Ishikawa (cell line): ENCODE measurements at regions not wholly inside any gene's neighbourhood (a gene's known extent, or its start where the extent isn't known, plus 50 kb on each side); places are given as distances from the start of the nearest gene placed in this dataset.

ENCODE experiments used
- CEBPB ChIP-seq: IDR thresholded peaks from 2 replicates; pipeline ENCODE4 v1.6.1; 2012
- CREB1 ChIP-seq: IDR thresholded peaks from 2 replicates; pipeline ENCODE4 v1.6.1; 2012; ENCODE audit warnings: low read depth
- EGR1 ChIP-seq: IDR thresholded peaks from 2 replicates; pipeline ENCODE4 v1.6.1; 2012
- EP300 ChIP-seq: IDR thresholded peaks from 2 replicates; pipeline ENCODE4 v1.6.1; 2012; ENCODE audit warnings: borderline replicate concordance
- FOXM1 ChIP-seq: IDR thresholded peaks from 2 replicates; pipeline ENCODE4 v1.6.1; 2012; ENCODE audit warnings: low read depth, borderline replicate concordance
- MAX ChIP-seq: IDR thresholded peaks from 2 replicates; pipeline ENCODE4 v1.6.1; 2012
- NFIC ChIP-seq: IDR thresholded peaks from 2 replicates; pipeline ENCODE4 v1.6.1; 2012
- RAD21 ChIP-seq: IDR thresholded peaks from 2 replicates; pipeline ENCODE4 v1.6.1; 2012; ENCODE audit warnings: low read depth
- REST ChIP-seq: IDR thresholded peaks from 2 replicates; pipeline ENCODE4 v1.6.1; 2012; ENCODE audit warnings: low read depth, mild to moderate bottlenecking
- TAF1 ChIP-seq: IDR thresholded peaks from 2 replicates; pipeline ENCODE4 v1.6.1; 2012; ENCODE audit warnings: low read depth, mild to moderate bottlenecking
- TCF12 ChIP-seq: IDR thresholded peaks from 2 replicates; pipeline ENCODE4 v1.6.1; 2012; ENCODE audit warnings: low read depth
- TEAD4 ChIP-seq: IDR thresholded peaks from 2 replicates; pipeline ENCODE4 v1.6.1; 2012
- USF1 ChIP-seq: IDR thresholded peaks from 2 replicates; pipeline ENCODE4 v1.6.1; 2012
- YY1 ChIP-seq: IDR thresholded peaks from 2 replicates; pipeline ENCODE4 v1.6.1; 2012; ENCODE audit warnings: low read depth
- ZBTB7A ChIP-seq: IDR thresholded peaks from 2 replicates; pipeline ENCODE4 v1.6.1; 2012; ENCODE audit warnings: low read depth

GRCh38 chrX:21207080-21207479 lies 167.1 kb upstream of the CNKSR2 start:
- TF ChIP-seq MAX (no peak), CREB1 (no peak), YY1 (no peak), ZBTB7A (no peak), CEBPB (no peak), EGR1 (no peak), FOXM1 (no peak), USF1 (no peak), TCF12 (no peak), TAF1 (no peak), RAD21 (no peak), NFIC (no peak), REST (no peak)

GRCh38 chrX:21225643-21226042 lies 148.6 kb upstream of the CNKSR2 start:
- TF ChIP-seq TCF12, result no peak
- no peak for TF ChIP-seq TAF1
- no peak for TF ChIP-seq NFIC
- TF ChIP-seq TEAD4, result no peak
- TF ChIP-seq RAD21, result no peak
- no peak for TF ChIP-seq ZBTB7A
- no peak for TF ChIP-seq EGR1
- TF ChIP-seq CREB1, result no peak
- TF ChIP-seq EP300, result no peak
- no peak for TF ChIP-seq YY1
- no peak for TF ChIP-seq FOXM1
- TF ChIP-seq MAX, result no peak
- TF ChIP-seq CEBPB, result no peak
- TF ChIP-seq USF1, result no peak
- TF ChIP-seq REST, result no peak

- TF ChIP-seq USF1, result no peak
- no peak for TF ChIP-seq RAD21
- no peak for TF ChIP-seq MAX
- no peak for TF ChIP-seq ZBTB7A
- no peak for TF ChIP-seq REST
- TF ChIP-seq FOXM1, result no peak
- no peak for TF ChIP-seq TEAD4
- TF ChIP-seq EGR1, result no peak
These were observed 119.1 kb upstream of the CNKSR2 start for GRCh38 chrX:21255032-21255618.

- TF ChIP-seq RAD21 (no peak), TAF1 (no peak), ZBTB7A (no peak), USF1 (no peak), NFIC (no peak), REST (no peak), YY1 (no peak), CEBPB (no peak), TCF12 (no peak), MAX (no peak)
These were observed 107.3 kb upstream of the CNKSR2 start for GRCh38 chrX:21266949-21267348.
